ENCODE measurements at regions not wholly inside any gene's neighbourhood (a gene's known extent, or its start where the extent isn't known, plus 50 kb on each side); places are given as distances from the start of the nearest gene placed in this dataset.

DNA sequence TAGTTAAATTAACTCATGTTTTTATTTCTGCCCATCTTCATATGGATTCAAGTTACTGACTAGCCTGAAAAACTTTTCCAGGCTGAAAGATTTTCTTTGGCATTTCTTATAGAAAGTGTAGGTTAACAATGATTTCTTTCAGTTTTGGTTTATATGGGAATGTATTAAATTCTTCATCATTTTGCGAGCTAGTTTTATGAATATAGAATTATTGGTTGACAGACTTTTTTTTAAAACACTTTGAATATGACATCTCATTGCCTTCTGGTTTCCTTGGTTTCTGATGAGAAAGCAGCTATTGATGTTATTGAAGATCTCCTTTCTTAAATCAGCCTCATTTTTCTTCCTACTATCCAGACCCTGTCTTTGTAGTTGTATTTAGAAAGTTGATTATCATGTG lies 211.0 kb upstream of the AKR1E2 start:
- no peaks in the 10 kb centered on the region for H3K4me1 Mint-ChIP-seq
- no peaks in the 10 kb centered on the region for H3K27me3 Mint-ChIP-seq
- H3K4me3 Mint-ChIP-seq, result no peak overlapping the region
- intact Hi-C loops (cut with micrococcal nuclease), result no loop called here
- ChIA-PET CTCF (no interaction called here), POLR2A (no interaction called here)
- H3K36me3 Mint-ChIP-seq (ENCODE audit: low read depth), result no peaks in the 10 kb centered on the region
- TF ChIP-seq, protein P1, sequence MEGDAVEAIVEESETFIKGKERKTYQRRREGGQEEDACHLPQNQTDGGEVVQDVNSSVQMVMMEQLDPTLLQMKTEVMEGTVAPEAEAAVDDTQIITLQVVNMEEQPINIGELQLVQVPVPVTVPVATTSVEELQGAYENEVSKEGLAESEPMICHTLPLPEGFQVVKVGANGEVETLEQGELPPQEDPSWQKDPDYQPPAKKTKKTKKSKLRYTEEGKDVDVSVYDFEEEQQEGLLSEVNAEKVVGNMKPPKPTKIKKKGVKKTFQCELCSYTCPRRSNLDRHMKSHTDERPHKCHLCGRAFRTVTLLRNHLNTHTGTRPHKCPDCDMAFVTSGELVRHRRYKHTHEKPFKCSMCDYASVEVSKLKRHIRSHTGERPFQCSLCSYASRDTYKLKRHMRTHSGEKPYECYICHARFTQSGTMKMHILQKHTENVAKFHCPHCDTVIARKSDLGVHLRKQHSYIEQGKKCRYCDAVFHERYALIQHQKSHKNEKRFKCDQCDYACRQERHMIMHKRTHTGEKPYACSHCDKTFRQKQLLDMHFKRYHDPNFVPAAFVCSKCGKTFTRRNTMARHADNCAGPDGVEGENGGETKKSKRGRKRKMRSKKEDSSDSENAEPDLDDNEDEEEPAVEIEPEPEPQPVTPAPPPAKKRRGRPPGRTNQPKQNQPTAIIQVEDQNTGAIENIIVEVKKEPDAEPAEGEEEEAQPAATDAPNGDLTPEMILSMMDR (IDR thresholded peaks at IDR 0.05), result no peak
- DNase-seq (no peak), ATAC-seq (ENCODE audit: low read depth) (no peak)
- H3K9me3 Mint-ChIP-seq, result peaks cover 12% of the 10 kb centered on the region
- H3K27ac Mint-ChIP-seq, result no peak overlapping the region

DNA sequence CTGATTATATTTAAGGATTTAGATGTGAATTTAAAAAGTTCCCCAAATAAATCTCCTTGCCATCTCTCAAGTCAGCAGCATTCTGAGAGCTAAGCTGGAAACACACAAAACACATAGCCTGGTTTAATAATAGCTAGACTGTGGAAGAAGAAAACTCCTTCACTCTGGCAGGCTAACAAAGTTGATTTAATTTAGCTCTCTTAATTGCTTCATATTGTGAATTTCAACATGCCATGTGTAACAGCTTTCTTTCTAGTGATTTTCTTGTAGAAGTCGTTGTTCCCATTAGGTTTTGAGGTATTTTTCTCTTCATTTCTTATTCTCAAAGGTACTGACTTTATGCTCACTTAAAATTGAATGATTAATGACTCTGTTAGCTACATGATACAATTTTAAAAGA lies 216.8 kb upstream of the AKR1E2 start:
- H3K27me3 Mint-ChIP-seq, result no peaks in the 10 kb centered on the region
- ATAC-seq (ENCODE audit: low read depth), result no peak
- peaks cover 3% of the 10 kb centered on the region for H3K9me3 Mint-ChIP-seq
- POLR2A ChIA-PET, result no interaction called here
- intact Hi-C loops (cut with micrococcal nuclease), result no loop called here
- H3K4me3 Mint-ChIP-seq, result no peak overlapping the region
- no peak for DNase-seq
- CTCF ChIA-PET, result no interaction called here
- H3K27ac Mint-ChIP-seq, result no peak overlapping the region
- no peaks in the 10 kb centered on the region for H3K4me1 Mint-ChIP-seq
- no peaks in the 10 kb centered on the region for H3K36me3 Mint-ChIP-seq (ENCODE audit: low read depth)
- TF ChIP-seq, protein P1 (IDR thresholded peaks at IDR 0.05), result no peak

DNA sequence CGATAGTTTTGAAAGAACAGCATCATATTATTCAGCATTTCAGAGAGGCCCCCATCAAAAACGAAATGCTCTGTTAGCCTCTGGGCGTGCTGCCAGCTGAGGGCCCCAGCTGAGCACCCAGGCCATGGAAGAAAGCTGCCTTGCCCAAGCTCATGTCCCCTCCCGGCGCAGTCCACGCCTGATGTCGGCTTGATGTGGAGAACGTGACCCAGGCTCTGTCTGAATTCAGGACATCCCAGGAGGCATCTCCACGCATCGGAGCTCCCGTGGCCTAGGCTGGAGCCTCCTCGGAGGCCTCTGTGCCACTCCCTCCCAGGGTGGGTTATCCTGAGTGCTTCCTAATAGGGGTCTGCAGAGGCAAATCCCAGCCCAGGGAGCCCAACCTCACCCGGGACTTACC lies 218.3 kb upstream of the AKR1E2 start:
- ATAC-seq (ENCODE audit: low read depth) (no peak), DNase-seq (no peak)
- TF ChIP-seq, protein P1 (IDR thresholded peaks at IDR 0.05), result no peak
- intact Hi-C loops (cut with micrococcal nuclease), result no loop called here
- no peak overlapping the region for H3K4me3 Mint-ChIP-seq
- POLR2A ChIA-PET, result no interaction called here
- H3K4me1 Mint-ChIP-seq, result no peaks in the 10 kb centered on the region
- H3K9me3 Mint-ChIP-seq, result no peaks in the 10 kb centered on the region
- no peaks in the 10 kb centered on the region for H3K27me3 Mint-ChIP-seq
- H3K36me3 Mint-ChIP-seq (ENCODE audit: low read depth), result no peaks in the 10 kb centered on the region
- CTCF ChIA-PET, result no interaction called here
- H3K27ac Mint-ChIP-seq, result no peak overlapping the region

DNA sequence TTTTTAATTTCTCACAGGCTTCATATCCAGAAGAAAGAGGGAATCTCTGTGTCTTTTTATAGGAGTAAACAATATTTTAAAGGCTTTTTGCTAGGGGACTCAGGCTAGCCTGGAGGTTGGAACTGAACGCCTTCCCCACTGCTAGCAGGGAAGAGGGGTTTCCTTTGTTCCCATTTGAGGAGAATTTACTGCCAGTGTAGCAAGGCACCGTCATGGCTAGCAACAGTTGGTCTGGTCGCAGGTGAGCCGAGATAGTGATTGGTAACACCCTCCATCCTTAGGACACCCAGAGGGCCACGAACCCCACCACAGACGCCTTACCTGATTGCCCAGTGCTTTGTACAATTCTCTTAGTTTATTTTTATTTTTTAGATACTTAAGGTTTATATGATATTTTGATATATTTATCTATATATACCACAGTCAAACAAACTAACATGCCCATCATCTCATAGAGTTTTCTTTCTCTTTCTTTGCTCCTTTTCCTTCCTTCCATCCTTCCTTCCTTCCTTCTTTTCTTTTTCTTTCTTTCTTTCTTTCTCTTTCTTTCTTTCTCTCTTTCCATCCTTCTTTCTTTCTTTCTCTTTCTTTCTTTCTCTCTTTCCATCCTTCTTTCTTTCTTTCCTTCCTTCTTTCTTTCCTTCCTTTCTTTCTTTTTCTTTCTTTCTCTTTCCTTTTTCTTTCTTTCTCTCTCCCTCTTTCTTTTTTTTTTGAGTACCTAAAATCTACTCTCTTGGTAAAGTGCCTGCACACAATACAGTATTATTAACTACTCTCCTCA lies 219.0 kb upstream of the AKR1E2 start:
- no peak for DNase-seq
- intact Hi-C loops (cut with micrococcal nuclease), result no loop called here
- no peaks in the 10 kb centered on the region for H3K4me1 Mint-ChIP-seq
- no peaks in the 10 kb centered on the region for H3K9me3 Mint-ChIP-seq
- ATAC-seq (ENCODE audit: low read depth), result no peak
- H3K27me3 Mint-ChIP-seq, result no peaks in the 10 kb centered on the region
- TF ChIP-seq, protein P1 (IDR thresholded peaks at IDR 0.05), result no peak
- H3K4me3 Mint-ChIP-seq, result no peak overlapping the region
- no peak overlapping the region for H3K27ac Mint-ChIP-seq
- H3K36me3 Mint-ChIP-seq (ENCODE audit: low read depth), result no peaks in the 10 kb centered on the region
- CTCF ChIA-PET, result no interaction called here
- POLR2A ChIA-PET, result no interaction called here

DNA sequence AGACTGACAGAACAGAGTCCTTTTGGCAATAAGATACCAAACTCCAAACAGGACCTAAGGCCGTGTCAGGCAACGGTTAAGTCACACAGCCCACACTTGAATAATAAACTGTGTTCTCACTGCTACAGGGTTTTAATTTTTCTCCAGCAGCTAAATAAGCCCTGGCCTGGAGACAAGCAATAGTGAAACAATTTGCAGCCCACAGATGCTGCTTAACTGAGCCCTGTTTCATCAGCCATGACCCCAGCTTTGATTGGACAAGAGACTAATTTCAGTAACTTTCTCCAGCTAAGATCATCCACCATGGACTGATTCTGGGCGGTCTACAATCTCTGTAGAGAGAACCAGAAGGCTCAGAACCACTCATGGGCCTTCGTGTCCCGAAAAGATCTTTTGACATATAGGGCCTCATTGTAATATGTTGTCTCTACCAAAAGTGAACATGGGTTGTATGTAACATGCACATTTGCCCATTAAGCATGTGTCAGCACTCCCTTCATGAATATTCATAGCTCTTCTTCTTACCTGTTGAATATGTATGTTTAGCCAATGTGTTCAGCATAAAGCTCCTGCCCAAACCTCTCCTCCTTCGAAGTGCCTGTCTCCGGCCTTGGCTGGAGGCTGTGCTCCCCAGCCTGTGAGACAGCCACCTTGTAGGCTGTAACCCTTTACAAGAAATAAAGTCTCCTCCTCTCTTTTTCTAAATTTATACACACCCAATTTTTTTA lies 223.1 kb upstream of the AKR1E2 start:
- Mint-ChIP-seq H3K4me1 (no peaks in the 10 kb centered on the region), H3K36me3 (ENCODE audit: low read depth) (no peaks in the 10 kb centered on the region)

More for the DNA sequence above, 223.1 kb upstream of the AKR1E2 start:
- DNase-seq (no peak), ATAC-seq (ENCODE audit: low read depth) (no peak)
- H3K4me3 Mint-ChIP-seq, result no peak overlapping the region
- intact Hi-C loops (cut with micrococcal nuclease), result no loop called here
- no peaks in the 10 kb centered on the region for H3K27me3 Mint-ChIP-seq
- ChIA-PET CTCF (no interaction called here), POLR2A (interaction anchor here (0.5 kb wide), 1 partner anchor 482 kb away, joined by 6 read pairs; no protein-coding TSS in a partner anchor)
- TF ChIP-seq, protein P1 (IDR thresholded peaks at IDR 0.05), result no peak
- H3K9me3 Mint-ChIP-seq, result peaks cover 5% of the 10 kb centered on the region
- no peak overlapping the region for H3K27ac Mint-ChIP-seq
